AG20443 (cell line): ENCODE measurements at regions not wholly inside any gene's neighbourhood (a gene's known extent, or its start where the extent isn't known, plus 50 kb on each side); places are given as distances from the start of the nearest gene placed in this dataset.

ENCODE experiments used
- DNase-seq: peaks from one replicate; pipeline ENCODE4 v3.0.0; 2012; ENCODE audit warnings: low spot score, mixed read lengths

- DNase-seq = no peak
Observed at GRCh38 chr22:20637750-20638506, 130.5 kb downstream of the MED15 start.

- no peak for DNase-seq
Observed at GRCh38 chr22:20638507-20638870, 131.1 kb downstream of the MED15 start.

- no peak for DNase-seq
Observed at GRCh38 chr22:20639343-20639742, 131.9 kb downstream of the MED15 start.

- no peak for DNase-seq
Observed at GRCh38 chr22:20639750-20640149, 132.3 kb downstream of the MED15 start.

- DNase-seq = no peak
Observed at GRCh38 chr22:20641198-20641892, 132.6 kb upstream of the SERPIND1 start.

- no peak for DNase-seq
Observed at GRCh38 chr22:20641919-20642579, 131.9 kb upstream of the SERPIND1 start.

- DNase-seq = no peak
Observed at GRCh38 chr22:20642668-20643179, 131.2 kb upstream of the SERPIND1 start.

GRCh38 chr22:20644071-20644642 lies 129.8 kb upstream of the SERPIND1 start:
- DNase-seq = no peak

- DNase-seq = no peak
Observed at GRCh38 chr22:20645954-20646353, 128.0 kb upstream of the SERPIND1 start.

GRCh38 chr22:20646415-20646814 lies 127.5 kb upstream of the SERPIND1 start:
- DNase-seq = no peak

GRCh38 chr22:20646906-20647305 lies 127.0 kb upstream of the SERPIND1 start:
- DNase-seq = peak; percentile 4

GRCh38 chr22:20647586-20648305 lies 126.2 kb upstream of the SERPIND1 start:
- DNase-seq = peak; percentile 2

- peak; percentile 3 for DNase-seq
Observed at GRCh38 chr22:20648306-20648903, 125.5 kb upstream of the SERPIND1 start.

GRCh38 chr22:20650294-20651207 lies 123.4 kb upstream of the SERPIND1 start:
- peak; percentile 5 for DNase-seq

GRCh38 chr22:20651286-20651685 lies 122.6 kb upstream of the SERPIND1 start:
- DNase-seq = peak; percentile 7

GRCh38 chr22:20652130-20652529 lies 121.8 kb upstream of the SERPIND1 start:
- DNase-seq = no peak

- DNase-seq = peak; percentile 2
Observed at GRCh38 chr22:20652582-20652981, 121.3 kb upstream of the SERPIND1 start.

- DNase-seq = peak; percentile 1
Observed at GRCh38 chr22:20653012-20653794, 120.7 kb upstream of the SERPIND1 start.

- no peak for DNase-seq
Observed at GRCh38 chr22:20653795-20654342, 120.0 kb upstream of the SERPIND1 start.
